ENCODE measurements at regions not wholly inside any gene's neighbourhood (a gene's known extent, or its start where the extent isn't known, plus 50 kb on each side); places are given as distances from the start of the nearest gene placed in this dataset.

GRCh38 chr6:170212051-170212756 lies 78.7 kb downstream of the DLL1 start:
- no peak for TF ChIP-seq FOXP2 (optimal IDR thresholded peaks at IDR 0.05; ENCODE audit: borderline replicate concordance, extremely low read depth, extremely low read length, insufficient read depth)

- TF ChIP-seq SIN3A (IDR thresholded peaks at IDR 0.05; ENCODE audit: borderline replicate concordance, insufficient read depth, low read length), result no peak
- no peak for TF ChIP-seq POLR2AphosphoS5 (IDR thresholded peaks at IDR 0.05; ENCODE audit: low read depth, low read length)
- TF ChIP-seq FOXP2 (optimal IDR thresholded peaks at IDR 0.05; ENCODE audit: borderline replicate concordance, extremely low read depth, extremely low read length, insufficient read depth), result no peak
- TF ChIP-seq TAF1 (IDR thresholded peaks at IDR 0.05; ENCODE audit: borderline replicate concordance, insufficient read depth, low read length), result no peak
- no peak for TF ChIP-seq REST (IDR thresholded peaks at IDR 0.05; ENCODE audit: insufficient read depth in 1 of 2, low read depth in 2 of 2, low read length in 2 of 2)
Observed at GRCh38 chr6:170211404-170212025, 79.4 kb downstream of the DLL1 start.

GRCh38 chr6:170210651-170211403 lies 80.1 kb downstream of the DLL1 start:
- no peak for TF ChIP-seq POLR2AphosphoS5 (IDR thresholded peaks at IDR 0.05; ENCODE audit: low read depth, low read length)
- TF ChIP-seq SIN3A (IDR thresholded peaks at IDR 0.05; ENCODE audit: borderline replicate concordance, insufficient read depth, low read length), result no peak
- no peak for TF ChIP-seq FOXP2 (optimal IDR thresholded peaks at IDR 0.05; ENCODE audit: borderline replicate concordance, extremely low read depth, extremely low read length, insufficient read depth)
- no peak for TF ChIP-seq TAF1 (IDR thresholded peaks at IDR 0.05; ENCODE audit: borderline replicate concordance, insufficient read depth, low read length)
- TF ChIP-seq REST (IDR thresholded peaks at IDR 0.05; ENCODE audit: insufficient read depth in 1 of 2, low read depth in 2 of 2, low read length in 2 of 2), result no peak

- TF ChIP-seq POLR2AphosphoS5 (IDR thresholded peaks at IDR 0.05; ENCODE audit: low read depth, low read length) (no peak), REST (IDR thresholded peaks at IDR 0.05; ENCODE audit: insufficient read depth in 1 of 2, low read depth in 2 of 2, low read length in 2 of 2) (no peak), FOXP2 (optimal IDR thresholded peaks at IDR 0.05; ENCODE audit: borderline replicate concordance, extremely low read depth, extremely low read length, insufficient read depth) (no peak), TAF1 (IDR thresholded peaks at IDR 0.05; ENCODE audit: borderline replicate concordance, insufficient read depth, low read length) (no peak), SIN3A (IDR thresholded peaks at IDR 0.05; ENCODE audit: borderline replicate concordance, insufficient read depth, low read length) (no peak)
Observed at GRCh38 chr6:170210026-170210390, 80.9 kb downstream of the DLL1 start.

GRCh38 chr6:170209354-170210025 lies 81.4 kb downstream of the DLL1 start:
- TF ChIP-seq REST (IDR thresholded peaks at IDR 0.05; ENCODE audit: insufficient read depth in 1 of 2, low read depth in 2 of 2, low read length in 2 of 2), result no peak
- TF ChIP-seq POLR2AphosphoS5 (IDR thresholded peaks at IDR 0.05; ENCODE audit: low read depth, low read length), result no peak
- TF ChIP-seq FOXP2 (optimal IDR thresholded peaks at IDR 0.05; ENCODE audit: borderline replicate concordance, extremely low read depth, extremely low read length, insufficient read depth), result no peak
- no peak for TF ChIP-seq TAF1 (IDR thresholded peaks at IDR 0.05; ENCODE audit: borderline replicate concordance, insufficient read depth, low read length)
- no peak for TF ChIP-seq SIN3A (IDR thresholded peaks at IDR 0.05; ENCODE audit: borderline replicate concordance, insufficient read depth, low read length)
